Sciatic nerve (tissue), 2 donors: ENCODE measurements at regions not wholly inside any gene's neighbourhood (a gene's known extent, or its start where the extent isn't known, plus 50 kb on each side); places are given as distances from the start of the nearest gene placed in this dataset.
"Not testable (repeated sequence)": the region's sequence is repeated elsewhere in the genome, so short reads cannot be mapped to it uniquely, and the experiment has no call there.

Experiments
- ATAC-seq: fragments of 200-7000 bp; cut with Tn5 transposase; one replicate; pipeline ENCODE4 v1.9.1; 2020; ENCODE audit warnings: mild to moderate bottlenecking, moderate library complexity
- DNase-seq: peaks from one replicate; pipeline ENCODE4 v3.0.0-alpha.2; 2020; ENCODE audit warnings: low spot score
- intact Hi-C: fragments of 100-400 bp; cut with DNase I; formaldehyde crosslinking; loops from one replicate; pipeline ENCODE4 v1.14.2; 2022
- donor health status: DM: no; HTN: no; CAD: no.
- donor health status: DM: no; HTN: no; CAD: no.

GRCh38 chr14:81727218-81727617, 193.6 kb upstream of the SEL1L start:
- intact Hi-C loops = no loop called here
- no peak for ATAC-seq
- DNase-seq = peak; percentile 61

GRCh38 chr14:81728447-81728846, 194.8 kb upstream of the SEL1L start:
- ATAC-seq = no peak

GRCh38 chr14:81729622-81730021, 196.0 kb upstream of the SEL1L start:
- intact Hi-C loops = loop anchor here (5.0 kb wide), 1 partner anchor 387 kb away; no protein-coding TSS in a partner anchor
- no peak for ATAC-seq

More at GRCh38 chr14:81728447-81728846, 194.8 kb upstream of the SEL1L start:
- no peak for DNase-seq
- intact Hi-C loops = no loop called here

GRCh38 chr14:81737938-81738337, 204.3 kb upstream of the SEL1L start:
- no peak for ATAC-seq

More at GRCh38 chr14:81729622-81730021, 196.0 kb upstream of the SEL1L start:
- no peak for DNase-seq

GRCh38 chr14:81738946-81739659, 205.4 kb upstream of the SEL1L start:
- intact Hi-C loops = no loop called here
- DNase-seq = no peak
- no peak for ATAC-seq

More at GRCh38 chr14:81737938-81738337, 204.3 kb upstream of the SEL1L start:
- no peak for DNase-seq
- intact Hi-C loops = no loop called here

- ATAC-seq (no peak), DNase-seq (no peak)
- intact Hi-C loops = no loop called here
Observed at GRCh38 chr14:81743605-81744004, 210.0 kb upstream of the SEL1L start.

- ATAC-seq (no peak), DNase-seq (no peak)
- intact Hi-C loops = no loop called here
Observed at GRCh38 chr14:81751198-81751597, 217.5 kb upstream of the SEL1L start.

GRCh38 chr14:81759541-81759940, 225.9 kb upstream of the SEL1L start:
- intact Hi-C loops = no loop called here
- ATAC-seq = no peak

GRCh38 chr14:81765651-81766275, 232.1 kb upstream of the SEL1L start:
- intact Hi-C loops = no loop called here
- DNase-seq (no peak), ATAC-seq (no peak)

More at GRCh38 chr14:81759541-81759940, 225.9 kb upstream of the SEL1L start:
- DNase-seq = no peak

GRCh38 chr14:81766321-81766915, 232.8 kb upstream of the SEL1L start:
- ATAC-seq = no peak
- intact Hi-C loops = no loop called here
- DNase-seq = no peak

GRCh38 chr14:81767266-81767995, 233.8 kb upstream of the SEL1L start:
- intact Hi-C loops = no loop called here

GRCh38 chr14:81771651-81772275, 238.1 kb upstream of the SEL1L start:
- no peak for ATAC-seq
- intact Hi-C loops = no loop called here
- DNase-seq = no peak

More at GRCh38 chr14:81767266-81767995, 233.8 kb upstream of the SEL1L start:
- DNase-seq (no peak), ATAC-seq (no peak)

GRCh38 chr14:81772381-81772780, 238.7 kb upstream of the SEL1L start:
- DNase-seq (no peak), ATAC-seq (no peak)
- intact Hi-C loops = no loop called here

GRCh38 chr14:81776531-81776930, 242.9 kb upstream of the SEL1L start:
- intact Hi-C loops = no loop called here
- ATAC-seq (no peak), DNase-seq (no peak)

GRCh38 chr14:81781798-81782197, 248.1 kb upstream of the SEL1L start:
- intact Hi-C loops, ATAC-seq, DNase-seq: not testable (repeated sequence)

- DNase-seq = no peak
- intact Hi-C loops = no loop called here
- no peak for ATAC-seq
Observed at GRCh38 chr14:81784084-81784483, 250.4 kb upstream of the SEL1L start.

GRCh38 chr14:81797315-81797714, 263.7 kb upstream of the SEL1L start:
- ATAC-seq (peak; percentile 41), DNase-seq (no peak)
- intact Hi-C loops = no loop called here

GRCh38 chr14:81801921-81802320, 268.3 kb upstream of the SEL1L start:
- intact Hi-C loops = no loop called here

GRCh38 chr14:81802341-81802740, 268.7 kb upstream of the SEL1L start:
- DNase-seq (no peak), ATAC-seq (no peak)
- intact Hi-C loops = no loop called here

More at GRCh38 chr14:81801921-81802320, 268.3 kb upstream of the SEL1L start:
- ATAC-seq (no peak), DNase-seq (no peak)
